ENCODE measurements at regions not wholly inside any gene's neighbourhood (a gene's known extent, or its start where the extent isn't known, plus 50 kb on each side); places are given as distances from the start of the nearest gene placed in this dataset.

DNA sequence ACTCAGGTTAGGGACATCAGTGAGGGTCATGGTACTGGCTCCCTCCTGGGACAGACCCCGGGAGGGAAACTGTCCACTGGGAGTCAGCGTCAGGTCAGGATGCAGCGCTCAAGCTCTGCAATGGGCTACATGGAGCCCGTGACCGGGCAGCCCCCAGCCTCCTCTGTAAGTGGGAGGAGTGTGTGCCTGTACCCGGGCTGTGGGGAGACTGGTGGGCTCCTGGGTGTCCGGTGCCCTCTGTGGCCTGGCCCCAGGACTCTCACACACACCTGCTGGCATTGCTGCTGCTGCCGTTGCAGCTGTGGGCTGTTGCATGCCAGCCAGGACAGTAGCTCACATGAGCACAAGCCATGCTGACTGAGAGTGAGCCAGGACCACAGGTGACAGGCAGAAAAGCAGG lies 630.3 kb downstream of the TBC1D22A start:
- Histone ChIP-seq H3K27me3 (ENCODE audit: insufficient read depth in 3 of 3, low read length in 2 of 3) (peaks cover 0 to 2% (median 0%) of the 10 kb centered on the region in 3 donors), H3K36me3 (ENCODE audit: insufficient read depth in 1 of 2, low read depth in 1 of 2) (no peaks in the 10 kb centered on the region), H3K4me1 (no peaks in the 10 kb centered on the region), H3K4me3 (no peak overlapping the region), H3K9me3 (no peaks in the 10 kb centered on the region), H3K27ac (no peak overlapping the region)
- DNase-seq (no peak), ATAC-seq (no peak)
- WGBS, 3 donors, result 58 to 65% (median 63%) methylated on average over 8 of the region's 8 CpGs
- TF ChIP-seq, protein P1, sequence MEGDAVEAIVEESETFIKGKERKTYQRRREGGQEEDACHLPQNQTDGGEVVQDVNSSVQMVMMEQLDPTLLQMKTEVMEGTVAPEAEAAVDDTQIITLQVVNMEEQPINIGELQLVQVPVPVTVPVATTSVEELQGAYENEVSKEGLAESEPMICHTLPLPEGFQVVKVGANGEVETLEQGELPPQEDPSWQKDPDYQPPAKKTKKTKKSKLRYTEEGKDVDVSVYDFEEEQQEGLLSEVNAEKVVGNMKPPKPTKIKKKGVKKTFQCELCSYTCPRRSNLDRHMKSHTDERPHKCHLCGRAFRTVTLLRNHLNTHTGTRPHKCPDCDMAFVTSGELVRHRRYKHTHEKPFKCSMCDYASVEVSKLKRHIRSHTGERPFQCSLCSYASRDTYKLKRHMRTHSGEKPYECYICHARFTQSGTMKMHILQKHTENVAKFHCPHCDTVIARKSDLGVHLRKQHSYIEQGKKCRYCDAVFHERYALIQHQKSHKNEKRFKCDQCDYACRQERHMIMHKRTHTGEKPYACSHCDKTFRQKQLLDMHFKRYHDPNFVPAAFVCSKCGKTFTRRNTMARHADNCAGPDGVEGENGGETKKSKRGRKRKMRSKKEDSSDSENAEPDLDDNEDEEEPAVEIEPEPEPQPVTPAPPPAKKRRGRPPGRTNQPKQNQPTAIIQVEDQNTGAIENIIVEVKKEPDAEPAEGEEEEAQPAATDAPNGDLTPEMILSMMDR (IDR thresholded peaks at IDR 0.05), result no peak
- intact Hi-C loops (cut with DNase I), result no loop called here

DNA sequence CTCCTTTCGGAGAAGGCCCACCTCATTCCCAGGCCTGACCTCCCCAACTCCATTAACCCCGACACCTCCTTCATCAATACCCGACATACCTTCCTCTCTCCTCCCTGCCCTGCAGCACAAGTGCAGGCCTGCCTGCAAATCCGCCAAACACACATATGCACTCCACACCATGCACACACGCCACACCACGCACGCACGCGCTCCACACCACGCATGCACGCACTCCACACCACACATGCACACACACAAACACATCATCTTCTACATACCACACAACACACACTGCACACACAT lies 629.6 kb downstream of the TBC1D22A start:
- H3K4me1 ChIP-seq, result no peaks in the 10 kb centered on the region
- DNase-seq (no peak), ATAC-seq (no peak)
- TF ChIP-seq, protein P1 (IDR thresholded peaks at IDR 0.05), result no peak
- no peaks in the 10 kb centered on the region for H3K9me3 ChIP-seq
- H3K27ac ChIP-seq, result no peak overlapping the region
- no peak overlapping the region for H3K4me3 ChIP-seq
- intact Hi-C loops (cut with DNase I), result no loop called here
- peaks cover 0 to 2% (median 0%) of the 10 kb centered on the region in 3 donors for H3K27me3 ChIP-seq (ENCODE audit: insufficient read depth in 3 of 3, low read length in 2 of 3)
- H3K36me3 ChIP-seq (ENCODE audit: insufficient read depth in 1 of 2, low read depth in 1 of 2), result no peaks in the 10 kb centered on the region
- WGBS, 3 donors, result 73 to 94% (median 86%) methylated on average over 10 to 11 of the region's 11 CpGs

DNA sequence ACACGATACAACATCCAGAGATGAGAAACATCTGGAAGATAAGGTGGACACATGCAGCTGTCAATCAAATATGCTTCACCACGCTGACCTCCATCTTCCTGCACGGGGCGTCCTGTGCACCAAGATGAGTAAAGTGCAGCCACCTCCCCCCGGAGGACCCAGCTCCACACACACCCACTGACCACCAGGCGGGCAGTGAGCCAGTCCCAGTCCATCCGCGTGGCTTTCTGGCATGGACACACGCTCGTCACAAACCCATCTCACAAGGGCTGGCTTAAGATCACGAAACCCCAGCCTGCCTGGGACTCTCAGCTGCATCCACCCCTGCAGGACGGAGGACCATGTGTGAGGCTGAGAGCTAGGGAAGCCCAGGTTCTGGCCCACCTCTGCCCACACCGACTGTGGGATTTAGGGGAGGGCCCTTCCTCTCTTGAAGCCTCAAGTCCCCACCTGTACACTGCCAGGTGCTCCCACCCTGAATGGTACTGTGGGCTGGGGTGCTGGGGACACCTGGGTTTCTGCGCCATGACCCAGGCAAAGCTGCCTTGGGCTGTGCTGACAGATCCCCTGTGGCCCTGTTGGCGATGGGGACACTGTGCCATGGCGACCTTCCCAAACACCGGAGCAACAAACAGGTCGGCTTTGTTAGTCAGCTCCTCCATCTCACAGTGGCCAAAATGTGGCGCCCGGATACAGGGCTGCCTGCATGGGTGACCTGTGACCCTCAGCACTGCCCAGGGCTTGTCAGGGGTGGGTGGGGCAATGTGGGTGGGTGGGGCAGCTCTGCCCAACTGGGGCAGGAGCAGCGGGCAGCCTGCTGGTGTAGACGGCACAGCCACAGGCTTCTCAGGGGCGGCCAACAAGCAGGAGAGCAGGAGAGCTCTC lies 629.0 kb downstream of the TBC1D22A start:
- Histone ChIP-seq H3K36me3 (ENCODE audit: insufficient read depth in 1 of 2, low read depth in 1 of 2) (no peaks in the 10 kb centered on the region), H3K4me1 (no peaks in the 10 kb centered on the region), H3K27me3 (ENCODE audit: insufficient read depth in 3 of 3, low read length in 2 of 3) (peaks cover 0 to 2% (median 0%) of the 10 kb centered on the region in 3 donors), H3K9me3 (no peaks in the 10 kb centered on the region), H3K4me3 (no peak overlapping the region), H3K27ac (no peak overlapping the region)
- no peak for DNase-seq
- no peak for ATAC-seq
- TF ChIP-seq, protein P1 (IDR thresholded peaks at IDR 0.05), result no peak
- intact Hi-C loops (cut with DNase I), result no loop called here
- 40 to 47% (median 47%) methylated on average over 23 of the region's 23 CpGs for WGBS, 3 donors

DNA sequence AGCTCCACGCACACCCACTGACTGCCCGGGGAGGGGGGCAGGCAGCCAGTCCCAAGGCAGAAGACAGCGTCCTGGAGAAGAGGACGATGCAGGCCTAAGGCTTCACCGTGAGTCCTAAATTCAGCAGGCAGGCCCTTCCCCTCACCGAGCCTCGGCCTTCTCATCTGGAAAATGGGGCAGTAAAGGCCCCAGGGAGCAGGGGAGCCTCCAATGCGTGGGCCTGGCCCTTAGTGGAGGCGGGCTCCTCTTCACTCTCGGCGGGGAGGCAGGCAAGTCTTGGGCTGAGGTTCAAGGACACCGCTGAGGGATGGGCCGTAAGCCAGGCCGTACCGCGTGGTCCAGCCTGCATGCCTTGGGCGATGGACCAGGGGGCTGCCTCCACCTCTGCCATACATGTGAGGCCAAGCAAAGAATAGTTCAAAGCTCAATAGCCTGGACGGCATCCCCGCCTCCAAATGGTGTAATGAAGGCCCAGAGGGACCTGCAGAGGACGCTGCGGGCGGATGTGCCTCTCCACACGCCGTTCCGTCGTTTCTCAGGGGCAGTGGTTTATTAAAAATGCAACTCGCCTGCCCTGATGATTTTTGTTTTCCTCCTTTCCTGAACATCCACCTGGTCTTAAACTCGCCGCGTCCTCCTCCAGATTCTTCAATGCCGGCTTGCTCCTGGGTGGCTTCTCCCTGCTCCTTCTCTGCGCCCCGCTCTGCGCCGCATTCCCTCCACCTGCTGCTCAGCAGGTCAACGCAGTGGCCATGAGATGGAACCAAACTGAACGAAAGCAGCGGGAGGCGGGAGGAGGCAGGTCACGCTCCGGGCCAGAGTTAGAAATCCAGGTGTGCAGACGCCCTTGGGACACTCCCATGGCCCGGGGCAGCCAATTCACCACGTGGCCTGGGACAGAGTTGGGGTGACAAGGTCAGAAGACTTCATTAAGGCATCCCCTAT lies 627.8 kb downstream of the TBC1D22A start:
- Histone ChIP-seq H3K4me1 (no peaks in the 10 kb centered on the region), H3K36me3 (ENCODE audit: insufficient read depth in 1 of 2, low read depth in 1 of 2) (no peaks in the 10 kb centered on the region), H3K9me3 (no peaks in the 10 kb centered on the region), H3K27me3 (ENCODE audit: insufficient read depth in 3 of 3, low read length in 2 of 3) (peaks cover 0 to 2% (median 0%) of the 10 kb centered on the region in 3 donors), H3K27ac (no peak overlapping the region), H3K4me3 (no peak overlapping the region)
- no peak for ATAC-seq
- intact Hi-C loops (cut with DNase I), result no loop called here
- TF ChIP-seq, protein P1 (IDR thresholded peaks at IDR 0.05), result no peak
- WGBS, 3 donors, result 84 to 85% (median 85%) methylated on average over 44 of the region's 44 CpGs
- no peak for DNase-seq

Measured in psoas muscle (tissue), 7 donors.